Endothelial cell of umbilical vein (primary cell): ENCODE measurements at regions not wholly inside any gene's neighbourhood (a gene's known extent, or its start where the extent isn't known, plus 50 kb on each side); places are given as distances from the start of the nearest gene placed in this dataset.
"Not testable (repeated sequence)": the region's sequence is repeated elsewhere in the genome, so short reads cannot be mapped to it uniquely, and the experiment has no call there.

Experiments used
- BruUV-seq: library from RNA; stranded (reverse); fragments of 400-500 nt; replicated peaks from 2 replicates; lab custom pipeline; 2021; lab: Mats Ljungman, UMichigan
- CTCF ChIA-PET: fragments of 300-600, 350-600 bp; sonication (Branson Sonifier 250); formaldehyde crosslinking; loops from one replicate; lab custom pipeline; 2021; ENCODE audit warnings: antibody characterized with exemption, inconsistent platforms; lab: Charles Lee
- POLR2A ChIA-PET: fragments of 300-600, 350-600 bp; sonication (Branson Sonifier 250); formaldehyde crosslinking; loops from one replicate; lab custom pipeline; 2021; ENCODE audit warnings: antibody characterized with exemption, inconsistent platforms; lab: Charles Lee
- DNase-seq: peaks from one replicate; pipeline ENCODE4 v3.0.0-alpha.2; 2011; ENCODE audit warnings: low read depth, low spot score
- FAIRE-seq: peaks from 2 replicates; lab custom pipeline; 2011; peaks lifted over from hg19 to GRCh38; lab: Jason Lieb, UNC
- H2AFZ ChIP-seq: 2 replicates; pipeline ENCODE4 v1.6.0; 2012; ENCODE audit warnings: low read depth, low read length, control low read depth, inconsistent platforms
- H3K27ac ChIP-seq: 2 replicates; pipeline ENCODE4 v1.5.1; 2011; ENCODE audit warnings: low read depth, mild to moderate bottlenecking, control low read depth, low read length, moderate library complexity; ENCODE audit not compliant: insufficient read depth
- H3K27me3 ChIP-seq, 2 experiments: 2 replicates each; pipeline versions ENCODE4 v1.6.0 to v1.6.1; 2011; ENCODE audit warnings: low read length in 2 of 2, mixed read lengths in 1 of 2; ENCODE audit not compliant: control insufficient read depth in 2 of 2, insufficient read depth in 2 of 2
- H3K36me3 ChIP-seq, 2 experiments: 2 replicates in 1 of 2; 3 replicates in 1 of 2; pipeline ENCODE4 v1.5.1; 2011; ENCODE audit warnings: low read length in 2 of 2, mild to moderate bottlenecking in 1 of 2, moderate library complexity in 1 of 2; ENCODE audit not compliant: control insufficient read depth in 2 of 2, insufficient read depth in 2 of 2; ENCODE audit errors: extremely low read depth in 1 of 2
- H3K4me1 ChIP-seq: 3 replicates; pipeline ENCODE4 v1.5.1; 2011; ENCODE audit warnings: mild to moderate bottlenecking, low read length; ENCODE audit not compliant: control insufficient read depth, insufficient read depth; ENCODE audit errors: extremely low read depth
- H3K4me2 ChIP-seq: 2 replicates; pipeline ENCODE4 v1.6.1; 2011; ENCODE audit warnings: low read length, control low read depth, mixed read lengths; ENCODE audit not compliant: insufficient read depth
- H3K4me3 ChIP-seq, 3 experiments: fragments of 200-600 bp in 1 of 3; sonication (generic), shearing (Covaris generic) in 1 of 3; replicated peaks in 1 of 3; 2 replicates each; pipeline ENCODE4 v1.5.1; 2011 to 2016; ENCODE audit warnings: control low read depth in 3 of 3, low read length in 3 of 3, mild to moderate bottlenecking in 2 of 3, inconsistent platforms in 1 of 3, low read depth in 1 of 3, moderate library complexity in 1 of 3; ENCODE audit not compliant: insufficient read depth in 1 of 3
- H3K79me2 ChIP-seq: 2 replicates; pipeline ENCODE4 v1.6.0; 2012; ENCODE audit warnings: low read length, inconsistent platforms; ENCODE audit not compliant: control insufficient read depth, insufficient read depth
- H3K9ac ChIP-seq: replicated peaks from 2 replicates; pipeline ENCODE3; 2011; ENCODE audit warnings: low read length, control low read depth; ENCODE audit not compliant: insufficient read depth; ENCODE audit errors: extremely low read depth
- H3K9me1 ChIP-seq: replicated peaks from 3 replicates; pipeline ENCODE4 v1.6.0; 2011; ENCODE audit warnings: mild to moderate bottlenecking, low read length; ENCODE audit not compliant: control insufficient read depth, insufficient read depth; ENCODE audit errors: extremely low read depth
- H3K9me3 ChIP-seq: replicated peaks from 2 replicates; pipeline ENCODE4 v1.5.1; 2012; ENCODE audit warnings: low read length, inconsistent platforms; ENCODE audit not compliant: control insufficient read depth, insufficient read depth
- H4K20me1 ChIP-seq: replicated peaks from 2 replicates; pipeline ENCODE3; 2011; ENCODE audit warnings: mild to moderate bottlenecking, low read length; ENCODE audit not compliant: control insufficient read depth, insufficient read depth; ENCODE audit errors: extremely low read depth
- CTCF ChIP-seq, 2 donors: IDR thresholded peaks; 1 replicate in 1 of 2; 2 replicates in 1 of 2; pipeline ENCODE4 v1.5.1; 2011; ENCODE audit warnings: low read length in 2 of 2, mild to moderate bottlenecking in 2 of 2, moderate library complexity in 2 of 2, control low read depth in 1 of 2, inconsistent platforms in 1 of 2, low read depth in 1 of 2; ENCODE audit not compliant: insufficient read depth in 1 of 2; ENCODE audit errors: extremely low read depth in 1 of 2
- EZH2 ChIP-seq: IDR thresholded peaks from 2 replicates; pipeline ENCODE4 v1.6.1; 2012; ENCODE audit warnings: borderline replicate concordance, low read depth, mild to moderate bottlenecking, moderate library complexity, low read length, inconsistent platforms; ENCODE audit not compliant: severe bottlenecking
- FOS ChIP-seq: IDR thresholded peaks from 2 replicates; pipeline ENCODE4 v1.6.1; 2011; ENCODE audit warnings: mild to moderate bottlenecking, low read length, moderate library complexity, borderline replicate concordance; ENCODE audit not compliant: insufficient read depth
- GATA2 ChIP-seq: IDR thresholded peaks from 2 replicates; pipeline ENCODE4 v1.7.0; 2011; ENCODE audit warnings: low read depth, mild to moderate bottlenecking, moderate library complexity, mixed read lengths, low read length; ENCODE audit not compliant: insufficient read length, insufficient read depth
- JUN ChIP-seq: IDR thresholded peaks from 2 replicates; pipeline ENCODE4 v1.6.1; 2011; ENCODE audit warnings: borderline replicate concordance, low read depth; ENCODE audit not compliant: insufficient read length, insufficient read depth
- MAX ChIP-seq: IDR thresholded peaks from 2 replicates; pipeline ENCODE4 v1.6.1; 2011; ENCODE audit not compliant: insufficient read depth, insufficient read length
- MYC ChIP-seq: IDR thresholded peaks from one replicate; pipeline ENCODE4 v1.6.1; 2011; ENCODE audit warnings: mild to moderate bottlenecking, low read depth, low read length
- POLR2A ChIP-seq: IDR thresholded peaks from 2 replicates; pipeline ENCODE4 v1.6.1; 2012; ENCODE audit warnings: low read depth, mild to moderate bottlenecking, control low read depth, low read length
- POLR2AphosphoS5 ChIP-seq: IDR thresholded peaks from 2 replicates; pipeline ENCODE4 v1.6.1; 2012; ENCODE audit warnings: low read depth, mild to moderate bottlenecking, control low read depth, low read length, moderate library complexity; ENCODE audit not compliant: insufficient read depth
- dilution Hi-C: fragments of 300-500 bp; cut with MboI; formaldehyde crosslinking; loops from one replicate; pipeline ENCODE4 v1.15.0; 2019; ENCODE audit warnings: low sequenced_read_pairs; ENCODE audit not compliant: extremely low pct_ligation_motif_present
- intact Hi-C: fragments of 100-400 bp; cut with micrococcal nuclease; formaldehyde crosslinking; loops from one replicate; pipeline ENCODE4 v1.10.0; 2022

GRCh38 chr3:139196146-139196545 is 147.7 kb upstream of the MRPS22 start:
- H3K27ac ChIP-seq, H3K9me1 ChIP-seq, H3K27me3 ChIP-seq, H3K4me2 ChIP-seq, H3K9ac ChIP-seq, H3K36me3 ChIP-seq, H4K20me1 ChIP-seq, intact Hi-C loops, DNase-seq, FAIRE-seq, POLR2A ChIA-PET, H3K4me1 ChIP-seq, dilution Hi-C loops, H2AFZ ChIP-seq, H3K9me3 ChIP-seq, CTCF ChIA-PET, BruUV-seq, H3K4me3 ChIP-seq, H3K79me2 ChIP-seq: not testable (repeated sequence)

GRCh38 chr3:139197251-139197650 is 146.6 kb upstream of the MRPS22 start:
- H3K36me3 ChIP-seq = no peaks in the 10 kb centered on the region
- dilution Hi-C loops (no loop called here), intact Hi-C loops (no loop called here)
- CTCF ChIA-PET = no interaction called here
- no peak for TF ChIP-seq MYC
- no peak for TF ChIP-seq POLR2A
- no peak for TF ChIP-seq JUN
- no peak for TF ChIP-seq CTCF (IDR thresholded peaks at IDR 0.05; ENCODE audit: extremely low read depth in 1 of 2, insufficient read depth in 1 of 2, low read depth in 1 of 2, low read length in 2 of 2)
- no peak for TF ChIP-seq GATA2
- TF ChIP-seq POLR2AphosphoS5 = no peak
- TF ChIP-seq EZH2 = no peak
- TF ChIP-seq MAX = no peak
- TF ChIP-seq FOS = no peak
- FAIRE-seq (no peak), DNase-seq (no peak)
- H3K9me1 ChIP-seq = no peaks in the 10 kb centered on the region
- POLR2A ChIA-PET = no interaction called here
- H3K9me3 ChIP-seq = no peaks in the 10 kb centered on the region
- no peak overlapping the region for H3K27ac ChIP-seq
- no peak overlapping the region for H2AFZ ChIP-seq
- H3K4me3 ChIP-seq = no peak overlapping the region
- no peaks in the 10 kb centered on the region for H3K27me3 ChIP-seq
- H4K20me1 ChIP-seq = no peaks in the 10 kb centered on the region
- no peak overlapping the region for H3K9ac ChIP-seq
- no peaks in the 10 kb centered on the region for H3K4me1 ChIP-seq
- no peak overlapping the region for H3K4me2 ChIP-seq
- no peaks in the 10 kb centered on the region for H3K79me2 ChIP-seq
- no TSS peak for BruUV-seq
